ENCODE measurements at regions not wholly inside any gene's neighbourhood (a gene's known extent, or its start where the extent isn't known, plus 50 kb on each side); places are given as distances from the start of the nearest gene placed in this dataset.
"Not testable (repeated sequence)": the region's sequence is repeated elsewhere in the genome, so short reads cannot be mapped to it uniquely, and the experiment has no call there.

GRCh38 chr15:31705076-31705678 lies 325.1 kb upstream of the CHRNA7 start:
- not testable (repeated sequence) for DNase-seq

GRCh38 chr15:31707944-31708702 lies 322.2 kb upstream of the CHRNA7 start:
- DNase-seq = not testable (repeated sequence)

- DNase-seq = not testable (repeated sequence)
Observed at GRCh38 chr15:31708703-31709327, 321.5 kb upstream of the CHRNA7 start.

GRCh38 chr15:31709479-31709878 lies 320.8 kb upstream of the CHRNA7 start:
- not testable (repeated sequence) for DNase-seq

GRCh38 chr15:31710806-31711205 lies 319.5 kb upstream of the CHRNA7 start:
- not testable (repeated sequence) for DNase-seq

- DNase-seq = not testable (repeated sequence)
Observed at GRCh38 chr15:31715208-31715607, 315.1 kb upstream of the CHRNA7 start.

- not testable (repeated sequence) for DNase-seq
Observed at GRCh38 chr15:31718625-31719024, 311.7 kb upstream of the CHRNA7 start.

GRCh38 chr15:31719396-31720022 lies 310.8 kb upstream of the CHRNA7 start:
- not testable (repeated sequence) for DNase-seq

GRCh38 chr15:31723019-31723418 lies 307.3 kb upstream of the CHRNA7 start:
- not testable (repeated sequence) for DNase-seq

- DNase-seq = not testable (repeated sequence)
Observed at GRCh38 chr15:31724903-31725302, 305.4 kb upstream of the CHRNA7 start.

- DNase-seq = not testable (repeated sequence)
Observed at GRCh38 chr15:31725619-31726018, 304.7 kb upstream of the CHRNA7 start.

- no peak for DNase-seq
Observed at GRCh38 chr15:31727612-31728011, 302.7 kb upstream of the CHRNA7 start.

GRCh38 chr15:31732726-31733125 lies 297.6 kb upstream of the CHRNA7 start:
- DNase-seq = no peak

- no peak for DNase-seq
Observed at GRCh38 chr15:31733424-31733823, 296.9 kb upstream of the CHRNA7 start.

- no peak for DNase-seq
Observed at GRCh38 chr15:31740203-31740602, 290.1 kb upstream of the CHRNA7 start.

- DNase-seq = no peak
Observed at GRCh38 chr15:31745841-31746240, 284.5 kb upstream of the CHRNA7 start.

- no peak for DNase-seq
Observed at GRCh38 chr15:31752065-31752762, 278.1 kb upstream of the CHRNA7 start.

- no peak for DNase-seq
Observed at GRCh38 chr15:31752905-31753304, 277.4 kb upstream of the CHRNA7 start.

- DNase-seq = peak; percentile 41
Observed at GRCh38 chr15:31758126-31758525, 272.2 kb upstream of the CHRNA7 start.

- no peak for DNase-seq
Observed at GRCh38 chr15:31768055-31768454, 262.3 kb upstream of the CHRNA7 start.

GRCh38 chr15:31774045-31774444 lies 256.3 kb upstream of the CHRNA7 start:
- DNase-seq = no peak

- no peak for DNase-seq
Observed at GRCh38 chr15:31776039-31776438, 254.3 kb upstream of the CHRNA7 start.

GRCh38 chr15:31781261-31781660 lies 249.1 kb upstream of the CHRNA7 start:
- DNase-seq = no peak

Data from NCI-H510A treated with DMSO at 0.1 percent for 48 hours (cell line).